ENCODE measurements at regions not wholly inside any gene's neighbourhood (a gene's known extent, or its start where the extent isn't known, plus 50 kb on each side); places are given as distances from the start of the nearest gene placed in this dataset.

- TF ChIP-seq REST (IDR thresholded peaks at IDR 0.05; ENCODE audit: insufficient read depth in 1 of 2, low read depth in 2 of 2, low read length in 2 of 2) (no peak), SIN3A (IDR thresholded peaks at IDR 0.05; ENCODE audit: borderline replicate concordance, insufficient read depth, low read length) (no peak), TAF1 (IDR thresholded peaks at IDR 0.05; ENCODE audit: borderline replicate concordance, insufficient read depth, low read length) (no peak), FOXP2 (optimal IDR thresholded peaks at IDR 0.05; ENCODE audit: borderline replicate concordance, extremely low read depth, extremely low read length, insufficient read depth) (no peak), POLR2AphosphoS5 (IDR thresholded peaks at IDR 0.05; ENCODE audit: low read depth, low read length) (no peak)
These were observed 89.7 kb upstream of the DTNA start for GRCh38 chr18:34620258-34620861.

GRCh38 chr18:34623557-34623956, 86.5 kb upstream of the DTNA start:
- TF ChIP-seq POLR2AphosphoS5 (IDR thresholded peaks at IDR 0.05; ENCODE audit: low read depth, low read length) (no peak), TAF1 (IDR thresholded peaks at IDR 0.05; ENCODE audit: borderline replicate concordance, insufficient read depth, low read length) (no peak), FOXP2 (optimal IDR thresholded peaks at IDR 0.05; ENCODE audit: borderline replicate concordance, extremely low read depth, extremely low read length, insufficient read depth) (no peak), SIN3A (IDR thresholded peaks at IDR 0.05; ENCODE audit: borderline replicate concordance, insufficient read depth, low read length) (no peak), REST (IDR thresholded peaks at IDR 0.05; ENCODE audit: insufficient read depth in 1 of 2, low read depth in 2 of 2, low read length in 2 of 2) (no peak)

GRCh38 chr18:34624551-34624950, 85.5 kb upstream of the DTNA start:
- TF ChIP-seq FOXP2 (optimal IDR thresholded peaks at IDR 0.05; ENCODE audit: borderline replicate concordance, extremely low read depth, extremely low read length, insufficient read depth) = no peak
- TF ChIP-seq TAF1 (IDR thresholded peaks at IDR 0.05; ENCODE audit: borderline replicate concordance, insufficient read depth, low read length) = no peak
- TF ChIP-seq REST (IDR thresholded peaks at IDR 0.05; ENCODE audit: insufficient read depth in 1 of 2, low read depth in 2 of 2, low read length in 2 of 2) = no peak
- no peak for TF ChIP-seq SIN3A (IDR thresholded peaks at IDR 0.05; ENCODE audit: borderline replicate concordance, insufficient read depth, low read length)
- no peak for TF ChIP-seq POLR2AphosphoS5 (IDR thresholded peaks at IDR 0.05; ENCODE audit: low read depth, low read length)

GRCh38 chr18:34626404-34627136, 83.5 kb upstream of the DTNA start:
- TF ChIP-seq REST (IDR thresholded peaks at IDR 0.05; ENCODE audit: insufficient read depth in 1 of 2, low read depth in 2 of 2, low read length in 2 of 2) (no peak), SIN3A (IDR thresholded peaks at IDR 0.05; ENCODE audit: borderline replicate concordance, insufficient read depth, low read length) (no peak), TAF1 (IDR thresholded peaks at IDR 0.05; ENCODE audit: borderline replicate concordance, insufficient read depth, low read length) (no peak), POLR2AphosphoS5 (IDR thresholded peaks at IDR 0.05; ENCODE audit: low read depth, low read length) (no peak), FOXP2 (optimal IDR thresholded peaks at IDR 0.05; ENCODE audit: borderline replicate concordance, extremely low read depth, extremely low read length, insufficient read depth) (no peak)

All from PFSK-1 (cell line).